Activated gamma-delta T cell treated with Interleukin-2 at 50 U/mL for 16 hours (primary cell): ENCODE measurements at regions not wholly inside any gene's neighbourhood (a gene's known extent, or its start where the extent isn't known, plus 50 kb on each side); places are given as distances from the start of the nearest gene placed in this dataset.
"Not testable (repeated sequence)": the region's sequence is repeated elsewhere in the genome, so short reads cannot be mapped to it uniquely, and the experiment has no call there.

ENCODE experiments used
- DNase-seq: peaks from one replicate; pipeline ENCODE4 v3.0.0-alpha.2; 2020

- no peak for DNase-seq
Observed at GRCh38 chrX:10676235-10676957, 56.0 kb upstream of the MID1 start.

DNA sequence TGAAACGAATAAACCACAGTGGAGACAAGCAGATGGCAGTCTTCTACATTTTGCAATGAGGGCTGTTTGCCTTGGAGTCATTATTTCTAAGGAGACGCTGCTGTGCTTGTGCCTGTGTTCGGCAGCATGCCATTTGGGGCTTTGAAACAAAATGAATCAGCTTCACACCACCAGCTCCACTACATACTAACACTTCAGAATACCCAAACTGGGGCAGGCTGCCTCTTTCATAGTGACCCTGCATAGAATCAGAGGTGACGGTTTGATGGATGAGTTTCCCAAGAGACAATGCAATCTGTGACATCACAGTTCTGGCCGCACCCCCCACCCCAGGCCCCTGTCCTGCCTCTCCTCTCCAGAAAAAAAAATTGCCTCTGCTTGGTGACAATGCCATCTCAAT is 57.1 kb upstream of the MID1 start:
- no peak for DNase-seq

DNA sequence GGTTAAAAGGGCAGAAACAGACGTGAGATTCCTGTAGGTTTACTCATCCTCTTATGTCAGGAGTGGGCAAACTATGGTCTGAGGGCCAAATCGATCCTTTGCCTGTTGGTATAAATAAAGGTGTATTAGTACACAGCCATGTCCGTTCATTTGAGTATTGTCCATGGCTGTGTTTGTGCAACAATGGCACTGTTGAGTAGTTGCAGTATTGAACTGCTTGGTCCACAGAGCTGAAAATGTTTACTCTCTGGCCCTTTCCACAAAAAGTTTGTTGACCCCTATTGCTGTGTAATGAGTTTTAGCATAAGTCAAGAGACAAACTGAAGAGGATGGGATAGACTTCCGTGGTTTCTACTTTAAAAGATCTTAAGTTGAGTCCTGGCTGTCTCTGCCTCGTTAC is 59.0 kb upstream of the MID1 start:
- no peak for DNase-seq

DNA sequence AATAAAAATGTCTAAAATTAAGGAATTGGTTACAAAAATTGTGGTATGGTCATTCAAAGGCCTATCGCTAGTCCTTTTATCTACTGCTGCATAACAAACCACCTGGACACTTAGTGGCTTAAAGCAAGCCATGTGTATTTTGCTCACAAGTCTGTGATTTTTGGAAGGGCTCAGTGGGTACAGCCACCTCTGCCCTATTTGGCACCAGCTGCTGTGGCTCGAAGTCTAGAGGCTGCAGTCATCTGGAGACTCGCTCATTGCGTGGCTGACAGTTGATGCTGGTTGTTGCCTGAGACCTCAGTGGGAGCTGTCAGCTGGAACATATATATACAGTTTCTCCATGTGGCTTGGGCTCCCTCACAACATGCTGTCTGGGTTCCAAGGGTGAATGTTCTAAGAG is 60.8 kb upstream of the MID1 start:
- no peak for DNase-seq

DNA sequence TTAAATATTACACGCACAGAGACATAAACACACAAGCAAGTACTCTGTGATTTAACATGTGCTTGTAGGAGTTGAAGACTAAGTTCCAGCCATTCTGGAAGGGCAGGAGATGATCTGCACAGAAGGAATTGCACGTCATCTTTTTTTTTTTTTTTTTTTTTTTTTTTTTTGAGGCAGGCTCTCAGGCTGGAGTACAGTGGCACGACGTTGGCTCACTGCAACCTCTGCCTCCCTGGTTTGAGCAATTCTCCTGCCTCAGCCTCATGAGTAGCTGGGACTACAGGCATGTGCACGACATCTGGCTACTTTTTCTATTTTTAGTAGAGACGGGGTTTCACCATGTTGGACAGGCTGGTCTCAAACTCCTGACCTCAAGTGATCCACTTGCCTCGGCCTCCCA is 63.2 kb upstream of the MID1 start:
- DNase-seq: not testable (repeated sequence)

GRCh38 chrX:10685923-10686595 is 65.7 kb upstream of the MID1 start:
- no peak for DNase-seq

GRCh38 chrX:10691751-10692150 is 71.4 kb upstream of the MID1 start:
- not testable (repeated sequence) for DNase-seq

DNA sequence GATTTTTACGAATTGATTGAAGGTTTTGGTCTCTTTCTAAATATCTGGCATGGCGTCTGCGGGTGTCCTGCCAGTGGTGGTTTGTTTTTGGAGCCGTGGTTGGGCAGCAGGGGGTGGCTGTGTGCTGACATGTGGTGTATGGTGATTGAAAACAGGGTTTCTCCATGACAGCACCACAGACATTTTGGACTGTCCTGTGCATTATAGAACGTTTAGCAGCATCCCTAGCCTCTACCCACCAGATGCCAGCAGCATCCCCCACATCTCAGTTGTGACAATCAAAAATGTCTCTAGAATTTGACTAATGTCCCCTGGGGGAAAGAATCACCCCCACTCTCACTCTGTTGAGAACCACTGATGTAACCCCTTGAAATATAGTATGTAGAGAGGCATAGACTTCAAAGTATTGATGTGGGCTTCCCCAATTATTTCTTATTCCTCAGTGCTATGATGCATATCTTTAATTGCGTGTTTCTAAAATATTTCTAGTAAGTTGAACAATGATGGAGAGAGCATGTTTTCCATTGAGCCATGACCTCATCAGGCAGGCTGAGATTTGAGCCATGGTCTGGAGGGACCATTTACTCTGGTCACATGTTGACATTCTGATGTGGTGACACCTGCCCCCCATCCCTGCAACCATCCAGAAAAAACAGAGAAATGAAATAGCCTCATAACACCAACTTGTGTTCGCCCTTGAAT is 77.4 kb upstream of the MID1 start:
- no peak for DNase-seq

DNA sequence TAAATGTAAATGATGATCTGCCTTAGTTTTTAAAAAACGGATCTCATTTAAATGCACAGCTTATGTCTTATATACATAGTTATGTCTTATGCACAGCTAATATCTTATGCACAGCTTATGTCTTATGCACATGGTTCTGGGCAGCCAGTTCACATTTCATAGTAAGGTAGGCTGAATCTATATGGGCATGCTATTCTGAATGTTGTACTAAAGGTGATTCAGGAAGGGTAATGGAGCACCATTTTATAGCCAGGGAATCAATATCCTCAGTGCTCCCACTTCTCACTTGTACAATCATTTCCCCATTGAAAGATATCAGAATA is 77.9 kb upstream of the MID1 start:
- DNase-seq: no peak

GRCh38 chrX:10702031-10702430 is 81.6 kb upstream of the MID1 start:
- DNase-seq: no peak

DNA sequence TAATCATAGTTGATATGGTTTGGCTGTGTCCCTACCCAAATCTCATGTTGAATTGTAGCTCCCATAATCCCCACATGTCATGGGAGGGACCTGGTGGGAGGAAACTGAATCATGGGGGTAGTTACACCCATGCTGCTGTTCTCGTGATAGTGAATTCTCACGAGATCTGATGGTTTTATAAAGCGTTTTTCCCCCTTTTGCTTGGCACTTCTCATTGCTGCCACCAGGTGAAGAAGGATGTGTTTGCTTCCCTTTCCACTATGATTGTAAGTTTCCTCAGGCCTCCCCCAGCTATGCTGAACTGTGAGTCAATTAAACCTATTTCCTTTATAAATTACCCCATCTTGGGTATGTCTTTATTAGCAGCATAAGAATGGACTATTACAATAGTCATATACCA is 86.0 kb upstream of the MID1 start:
- DNase-seq: not testable (repeated sequence)

GRCh38 chrX:10707773-10708172 is 87.4 kb upstream of the MID1 start:
- no peak for DNase-seq

DNA sequence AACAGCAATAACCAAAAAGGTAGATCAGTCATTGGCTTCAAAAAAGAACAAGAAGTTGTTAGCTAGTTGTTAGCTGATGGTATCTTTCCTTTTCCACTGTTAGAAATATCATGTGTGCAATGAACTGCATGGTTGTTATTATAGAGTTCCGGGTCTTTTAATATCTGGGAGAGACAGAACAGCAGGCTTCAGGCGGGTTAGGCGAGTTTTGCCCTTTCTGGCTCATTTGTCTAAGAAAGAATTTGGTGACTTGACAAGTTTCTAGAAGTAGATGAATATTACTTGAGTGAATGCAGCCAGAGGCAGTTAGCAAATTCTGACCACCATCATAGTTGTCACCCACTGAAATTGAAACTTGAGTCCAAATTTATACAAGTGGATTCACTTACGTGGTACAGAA is 88.9 kb upstream of the MID1 start:
- no peak for DNase-seq

DNA sequence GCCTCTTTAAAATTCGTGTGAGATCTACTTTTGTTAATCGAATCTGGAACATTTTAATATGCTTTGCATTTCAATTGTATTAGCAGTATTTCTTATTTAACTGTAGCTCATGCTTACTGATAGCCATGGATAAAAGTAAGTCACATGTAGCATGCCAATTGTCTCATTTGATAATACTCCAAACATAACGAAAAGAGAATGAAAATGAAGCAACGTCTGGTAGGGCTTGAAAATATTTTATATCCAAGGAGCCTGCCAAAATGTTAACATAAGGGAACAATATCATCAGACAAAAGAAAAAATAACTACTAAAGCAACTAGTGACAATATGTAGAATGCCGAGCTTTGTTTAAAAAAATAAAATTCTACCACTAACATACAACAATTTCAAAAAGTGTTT is 94.1 kb upstream of the MID1 start:
- DNase-seq: no peak

- DNase-seq: peak; percentile 9
Observed at GRCh38 chrX:10722851-10723250, 102.5 kb upstream of the MID1 start.

DNA sequence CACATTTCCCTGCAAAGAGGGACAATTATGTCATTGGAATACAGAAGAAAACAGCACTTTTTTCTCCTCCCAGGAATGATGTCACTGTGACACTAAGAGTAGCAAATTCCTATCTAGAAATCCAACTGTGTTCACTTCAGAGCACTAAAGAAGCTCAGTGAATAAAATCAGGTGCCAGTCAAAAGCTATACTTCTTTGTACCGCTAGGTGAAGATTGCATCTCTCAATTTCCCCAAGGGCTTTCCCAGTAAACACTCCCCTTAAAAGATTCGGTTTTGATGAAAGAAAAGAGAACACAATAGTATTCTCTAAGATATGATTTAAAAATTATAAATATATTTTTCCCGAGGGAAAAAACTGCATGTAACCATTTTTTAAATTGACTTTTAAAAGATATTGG is 104.7 kb upstream of the MID1 start:
- DNase-seq: no peak

GRCh38 chrX:10726647-10727046 is 106.3 kb upstream of the MID1 start:
- no peak for DNase-seq

DNA sequence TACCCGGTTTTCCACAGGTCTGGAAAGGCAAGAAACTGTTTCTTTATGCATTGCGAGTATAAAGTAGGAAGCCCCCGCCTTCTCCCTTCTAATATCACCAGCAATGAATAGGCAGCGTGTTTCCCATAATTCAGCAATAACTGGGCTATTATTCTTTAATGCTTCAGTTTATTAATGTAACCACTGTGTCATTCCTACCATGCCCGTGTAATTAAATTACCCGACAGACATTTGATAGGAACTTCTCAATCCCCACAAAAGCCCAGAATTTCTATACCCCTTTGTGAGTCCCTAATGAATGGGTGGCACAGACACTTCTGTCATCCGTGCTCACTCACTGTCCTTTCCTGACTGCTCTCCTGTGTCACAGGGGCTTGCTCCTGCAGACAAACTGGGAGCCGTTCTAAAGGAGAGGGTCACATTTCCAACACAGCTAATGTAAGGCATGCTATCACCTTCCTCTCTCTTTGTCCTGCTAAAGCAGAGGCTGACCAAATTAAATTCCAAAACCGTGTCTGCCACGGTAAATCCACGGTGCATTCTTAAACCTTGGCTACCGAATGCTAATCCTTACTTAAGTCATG is 108.5 kb upstream of the MID1 start:
- no peak for DNase-seq

GRCh38 chrX:10739426-10739825 is 119.0 kb upstream of the MID1 start:
- no peak for DNase-seq

- DNase-seq: no peak
Observed at GRCh38 chrX:10741003-10741402, 120.6 kb upstream of the MID1 start.

- DNase-seq: no peak
Observed at GRCh38 chrX:10741550-10741949, 121.2 kb upstream of the MID1 start.

DNA sequence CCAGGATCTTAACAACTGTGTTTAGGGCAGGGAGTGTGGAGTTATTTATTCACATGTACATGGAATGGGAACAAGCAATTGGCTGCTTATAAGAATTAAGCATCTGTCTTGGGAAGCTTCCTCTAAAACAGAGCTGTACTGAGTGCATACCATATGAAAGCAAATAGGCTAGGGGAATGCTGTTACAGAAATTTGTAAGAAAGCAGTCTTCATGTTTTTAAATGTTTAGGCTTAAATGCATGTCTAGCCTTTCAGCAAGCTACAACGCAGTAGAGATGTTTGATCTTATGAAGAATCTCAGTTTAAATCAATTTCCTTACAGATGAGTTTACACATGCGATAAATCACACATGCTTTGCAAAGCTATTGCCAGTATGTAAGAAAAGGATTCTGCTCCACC is 123.1 kb upstream of the MID1 start:
- DNase-seq: no peak

- no peak for DNase-seq
Observed at GRCh38 chrX:10744007-10744406, 123.6 kb upstream of the MID1 start.

- DNase-seq: no peak
Observed at GRCh38 chrX:10747975-10748374, 127.6 kb upstream of the MID1 start.
